ENCODE measurements at regions not wholly inside any gene's neighbourhood (a gene's known extent, or its start where the extent isn't known, plus 50 kb on each side); places are given as distances from the start of the nearest gene placed in this dataset.

GRCh38 chr14:58954052-58954451 lies 234.4 kb upstream of the DAAM1 start:
- no peak for TF ChIP-seq PPARA (CRISPR knock-in tag; IDR thresholded peaks at IDR 0.05; ENCODE audit: borderline replicate concordance)
- no peak for TF ChIP-seq ZFP30 (CRISPR knock-in tag; IDR thresholded peaks at IDR 0.05)
- TF ChIP-seq BACH2 (CRISPR knock-in tag; IDR thresholded peaks at IDR 0.05; ENCODE audit: borderline replicate concordance) = no peak
- ATAC-seq = no peak

GRCh38 chr14:58954901-58955861 lies 233.3 kb upstream of the DAAM1 start:
- ATAC-seq = peak; percentile 43; the same call in 2 of the 3 replicates
- TF ChIP-seq CREB5 (CRISPR knock-in tag; IDR thresholded peaks at IDR 0.05; ENCODE audit: low read depth) (no peak), TSHZ2 (CRISPR knock-in tag; IDR thresholded peaks at IDR 0.05) (no peak), BACH2 (CRISPR knock-in tag; IDR thresholded peaks at IDR 0.05; ENCODE audit: borderline replicate concordance) (no peak)

- TF ChIP-seq OSR1 (CRISPR knock-in tag; IDR thresholded peaks at IDR 0.05) = no peak
- no peak for TF ChIP-seq RARB (CRISPR knock-in tag; IDR thresholded peaks at IDR 0.05)
- no peak for ATAC-seq
Observed at GRCh38 chr14:58961045-58961731, 227.3 kb upstream of the DAAM1 start.

- TF ChIP-seq CSRNP3 (CRISPR knock-in tag; IDR thresholded peaks at IDR 0.05) (no peak), TOX (CRISPR knock-in tag; IDR thresholded peaks at IDR 0.05; ENCODE audit: borderline replicate concordance) (no peak), ZNF70 (CRISPR knock-in tag; IDR thresholded peaks at IDR 0.05) (no peak), BACH2 (CRISPR knock-in tag; IDR thresholded peaks at IDR 0.05; ENCODE audit: borderline replicate concordance) (no peak), PATZ1 (CRISPR knock-in tag; IDR thresholded peaks at IDR 0.05; ENCODE audit: borderline replicate concordance) (no peak), ZC3H10 (CRISPR knock-in tag; IDR thresholded peaks at IDR 0.05) (no peak)
- ATAC-seq = no peak
Observed at GRCh38 chr14:58963873-58964597, 224.4 kb upstream of the DAAM1 start.

- ATAC-seq = no peak
- TF ChIP-seq TCF4 (CRISPR knock-in tag; IDR thresholded peaks at IDR 0.05; ENCODE audit: borderline replicate concordance) (no peak), CREB5 (CRISPR knock-in tag; IDR thresholded peaks at IDR 0.05; ENCODE audit: low read depth) (no peak), ZNF8 (CRISPR knock-in tag; IDR thresholded peaks at IDR 0.05) (no peak), CSRNP3 (CRISPR knock-in tag; IDR thresholded peaks at IDR 0.05) (no peak), PATZ1 (CRISPR knock-in tag; IDR thresholded peaks at IDR 0.05; ENCODE audit: borderline replicate concordance) (no peak), ZNF565 (CRISPR knock-in tag; conservative IDR thresholded peaks at IDR 0.05; ENCODE audit: low read depth) (no peak), ZFP3 (CRISPR knock-in tag; IDR thresholded peaks at IDR 0.05) (no peak), GLIS3 (CRISPR knock-in tag; IDR thresholded peaks at IDR 0.05) (no peak), PPARA (CRISPR knock-in tag; IDR thresholded peaks at IDR 0.05; ENCODE audit: borderline replicate concordance) (no peak), ZC3H10 (CRISPR knock-in tag; IDR thresholded peaks at IDR 0.05) (no peak), OSR1 (CRISPR knock-in tag; IDR thresholded peaks at IDR 0.05) (no peak), ZNF70 (CRISPR knock-in tag; IDR thresholded peaks at IDR 0.05) (no peak)
Observed at GRCh38 chr14:58964598-58964928, 223.9 kb upstream of the DAAM1 start.
